Spleen (tissue), 7 donors: ENCODE measurements at regions not wholly inside any gene's neighbourhood (a gene's known extent, or its start where the extent isn't known, plus 50 kb on each side); places are given as distances from the start of the nearest gene placed in this dataset.

ENCODE experiments used
- CTCF ChIP-seq, 11 experiments: fragments of 200-600 bp in 7 of 11; fragments of 450-650 bp in 4 of 11; sonication (generic) in 4 of 11; IDR thresholded peaks in 8 of 11; conservative IDR thresholded peaks in 3 of 11; 1 replicate in 7 of 11; 2 replicates in 4 of 11; pipeline versions ENCODE4 v1.4.0 to v1.8.0; 2016 to 2021; ENCODE audit warnings: antibody characterized with exemption in 11 of 11, inconsistent platforms in 4 of 11, mild to moderate bottlenecking in 1 of 11
- POLR2AphosphoS5 ChIP-seq, 3 donors: sonication (generic); formaldehyde crosslinking; IDR thresholded peaks; one replicate each; pipeline ENCODE4 v1.5.1; 2017; ENCODE audit warnings: antibody characterized with exemption in 3 of 3
- donor health status: DM: no; HTN: no; CAD: no; lungs with moderate emphysema.
- donor health status: DM: no; HTN: no; CAD: no.
- donor health status: DM: no; HTN: no; CAD: no.

- TF ChIP-seq CTCF (IDR thresholded peaks at IDR 0.05 in 8 of 11, conservative IDR thresholded peaks at IDR 0.05 in 3 of 11) = no peak
- TF ChIP-seq POLR2AphosphoS5 (IDR thresholded peaks at IDR 0.05) = no peak
These were observed 94.7 kb upstream of the DMAC1 start for GRCh38 chr9:7894231-7894630.
